ENCODE measurements at regions not wholly inside any gene's neighbourhood (a gene's known extent, or its start where the extent isn't known, plus 50 kb on each side); places are given as distances from the start of the nearest gene placed in this dataset.

DNA sequence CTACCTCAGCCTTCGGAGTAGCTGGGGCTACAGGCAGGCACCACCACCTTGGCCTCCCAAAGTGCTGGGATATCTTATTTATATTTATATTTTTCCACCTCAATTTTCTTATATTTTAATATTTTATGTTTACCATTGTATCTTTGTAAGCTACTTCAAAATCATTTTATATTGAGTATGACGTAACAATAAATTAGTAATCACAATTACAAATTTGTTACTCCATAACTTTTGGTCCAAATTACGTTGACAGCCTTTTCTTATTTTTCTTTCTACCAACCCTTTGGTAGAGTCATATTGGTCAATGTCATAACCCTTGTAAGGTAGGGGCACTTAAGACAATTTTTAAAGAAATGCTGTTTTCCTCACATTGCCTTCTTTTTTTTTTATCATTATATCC is 104.0 kb upstream of the H2AZ1 start:
- Histone ChIP-seq H3K27me3 (replicated peaks; ENCODE audit: insufficient read depth) (no peaks in the 10 kb centered on the region), H3K4me3 (no peak overlapping the region), H3K27ac (no peak overlapping the region), H3K9me3 (no peaks in the 10 kb centered on the region), H3K36me3 (no peaks in the 10 kb centered on the region), H3K4me1 (ENCODE audit: control insufficient read depth in 1 of 2, low read depth in 2 of 2) (no peaks in the 10 kb centered on the region)
- no peak for ATAC-seq (ENCODE audit: insufficient number of reproducible peaks, low FRiP score, low read depth)
- no peak for DNase-seq (ENCODE audit: low spot score)
- TF ChIP-seq, protein P1, sequence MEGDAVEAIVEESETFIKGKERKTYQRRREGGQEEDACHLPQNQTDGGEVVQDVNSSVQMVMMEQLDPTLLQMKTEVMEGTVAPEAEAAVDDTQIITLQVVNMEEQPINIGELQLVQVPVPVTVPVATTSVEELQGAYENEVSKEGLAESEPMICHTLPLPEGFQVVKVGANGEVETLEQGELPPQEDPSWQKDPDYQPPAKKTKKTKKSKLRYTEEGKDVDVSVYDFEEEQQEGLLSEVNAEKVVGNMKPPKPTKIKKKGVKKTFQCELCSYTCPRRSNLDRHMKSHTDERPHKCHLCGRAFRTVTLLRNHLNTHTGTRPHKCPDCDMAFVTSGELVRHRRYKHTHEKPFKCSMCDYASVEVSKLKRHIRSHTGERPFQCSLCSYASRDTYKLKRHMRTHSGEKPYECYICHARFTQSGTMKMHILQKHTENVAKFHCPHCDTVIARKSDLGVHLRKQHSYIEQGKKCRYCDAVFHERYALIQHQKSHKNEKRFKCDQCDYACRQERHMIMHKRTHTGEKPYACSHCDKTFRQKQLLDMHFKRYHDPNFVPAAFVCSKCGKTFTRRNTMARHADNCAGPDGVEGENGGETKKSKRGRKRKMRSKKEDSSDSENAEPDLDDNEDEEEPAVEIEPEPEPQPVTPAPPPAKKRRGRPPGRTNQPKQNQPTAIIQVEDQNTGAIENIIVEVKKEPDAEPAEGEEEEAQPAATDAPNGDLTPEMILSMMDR (IDR thresholded peaks at IDR 0.05) = no peak

GRCh38 chr4:100049872-100050271 is 99.8 kb upstream of the H2AZ1 start:
- Histone ChIP-seq H3K4me3 (no peak overlapping the region), H3K36me3 (no peaks in the 10 kb centered on the region), H3K9me3 (no peaks in the 10 kb centered on the region), H3K4me1 (ENCODE audit: control insufficient read depth in 1 of 2, low read depth in 2 of 2) (no peaks in the 10 kb centered on the region), H3K27ac (no peak overlapping the region), H3K27me3 (replicated peaks; ENCODE audit: insufficient read depth) (no peaks in the 10 kb centered on the region)
- TF ChIP-seq, protein P1 (IDR thresholded peaks at IDR 0.05) = no peak
- DNase-seq (ENCODE audit: low spot score) (no peak), ATAC-seq (ENCODE audit: insufficient number of reproducible peaks, low FRiP score, low read depth) (no peak)

DNA sequence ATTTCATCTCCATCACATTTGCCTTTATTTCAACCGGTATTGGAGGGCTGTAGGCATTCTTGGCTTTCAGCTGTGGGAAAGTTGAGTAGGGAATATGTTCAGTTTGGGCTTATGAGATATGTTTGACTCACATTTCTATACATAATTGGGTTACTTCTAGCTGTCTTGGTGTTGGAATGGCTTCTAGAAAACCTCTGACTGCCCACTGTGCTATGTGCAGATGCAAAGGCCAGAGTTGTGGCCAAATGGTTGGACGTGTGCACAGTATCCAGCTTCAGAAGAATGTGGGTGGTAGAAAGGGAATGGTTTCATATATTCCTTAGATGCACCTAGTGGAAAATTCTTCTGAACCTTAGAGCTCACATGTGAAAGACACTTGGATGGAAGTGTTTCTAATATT is 92.6 kb upstream of the H2AZ1 start:
- DNase-seq (ENCODE audit: low spot score) = no peak
- H3K27ac ChIP-seq = no peak overlapping the region
- ATAC-seq (ENCODE audit: insufficient number of reproducible peaks, low FRiP score, low read depth) = no peak
- H3K36me3 ChIP-seq = no peaks in the 10 kb centered on the region
- TF ChIP-seq, protein P1 (IDR thresholded peaks at IDR 0.05) = no peak
- H3K4me3 ChIP-seq = no peak overlapping the region
- H3K4me1 ChIP-seq (ENCODE audit: control insufficient read depth in 1 of 2, low read depth in 2 of 2) = no peaks in the 10 kb centered on the region
- H3K9me3 ChIP-seq = no peaks in the 10 kb centered on the region
- no peaks in the 10 kb centered on the region for H3K27me3 ChIP-seq (replicated peaks; ENCODE audit: insufficient read depth)

- Histone ChIP-seq H3K27me3 (replicated peaks; ENCODE audit: insufficient read depth) (no peaks in the 10 kb centered on the region), H3K4me1 (ENCODE audit: control insufficient read depth in 1 of 2, low read depth in 2 of 2) (no peaks in the 10 kb centered on the region), H3K4me3 (no peak overlapping the region), H3K36me3 (no peaks in the 10 kb centered on the region), H3K27ac (no peak overlapping the region), H3K9me3 (no peaks in the 10 kb centered on the region)
- no peak for DNase-seq (ENCODE audit: low spot score)
- no peak for ATAC-seq (ENCODE audit: insufficient number of reproducible peaks, low FRiP score, low read depth)
- TF ChIP-seq, protein P1 (IDR thresholded peaks at IDR 0.05) = no peak
Measured at GRCh38 chr4:100042235-100042634, 92.2 kb upstream of the H2AZ1 start.

- Histone ChIP-seq H3K9me3 (no peaks in the 10 kb centered on the region), H3K27ac (no peak overlapping the region), H3K4me1 (ENCODE audit: control insufficient read depth in 1 of 2, low read depth in 2 of 2) (no peaks in the 10 kb centered on the region), H3K4me3 (no peak overlapping the region), H3K36me3 (no peaks in the 10 kb centered on the region), H3K27me3 (replicated peaks; ENCODE audit: insufficient read depth) (no peaks in the 10 kb centered on the region)
- DNase-seq (ENCODE audit: low spot score) = no peak
- no peak for ATAC-seq (ENCODE audit: insufficient number of reproducible peaks, low FRiP score, low read depth)
- TF ChIP-seq, protein P1 (IDR thresholded peaks at IDR 0.05) = no peak
Measured at GRCh38 chr4:100041646-100042045, 91.6 kb upstream of the H2AZ1 start.

Measured in thoracic aorta (tissue), 2 donors.